ENCODE measurements at regions not wholly inside any gene's neighbourhood (a gene's known extent, or its start where the extent isn't known, plus 50 kb on each side); places are given as distances from the start of the nearest gene placed in this dataset.

GRCh38 chr3:148369381-148369780 lies 328.3 kb upstream of the AGTR1 start:
- Histone ChIP-seq H3K9me3 (ENCODE audit: control insufficient read depth, low read length) (no peaks in the 10 kb centered on the region), H3K36me3 (ENCODE audit: control insufficient read depth, insufficient read depth, low read length) (no peaks in the 10 kb centered on the region), H3K4me1 (ENCODE audit: control insufficient read depth, insufficient read depth, low read length) (no peaks in the 10 kb centered on the region), H3K27ac (ENCODE audit: low read depth, low read length) (no peak overlapping the region), H3K4me3 (ENCODE audit: low read length) (no peak overlapping the region), H3K27me3 (ENCODE audit: control insufficient read depth, insufficient read depth, low read length, poor library complexity, severe bottlenecking) (no peaks in the 10 kb centered on the region), H3K9ac (ENCODE audit: extremely low read depth, low read length, poor library complexity, severe bottlenecking) (no peak overlapping the region)
- no peaks in the 10 kb centered on the region for H3K9me3 Mint-ChIP-seq
- 100% methylated on average over 1 of the region's 2 CpGs; no CpG with 5 or more reads in 1 of the 2 experiments for WGBS, 2 experiments (ENCODE audit: insufficient coverage in 1 of 2, insufficient read length in 1 of 2)
- no peak for DNase-seq
- no peak overlapping the region for H3K27ac Mint-ChIP-seq
- H3K4me3 Mint-ChIP-seq = no peak overlapping the region
- no peaks in the 10 kb centered on the region for H3K36me3 Mint-ChIP-seq (ENCODE audit: low read depth)
- no peaks in the 10 kb centered on the region for H3K4me1 Mint-ChIP-seq
- TF ChIP-seq, protein P1, sequence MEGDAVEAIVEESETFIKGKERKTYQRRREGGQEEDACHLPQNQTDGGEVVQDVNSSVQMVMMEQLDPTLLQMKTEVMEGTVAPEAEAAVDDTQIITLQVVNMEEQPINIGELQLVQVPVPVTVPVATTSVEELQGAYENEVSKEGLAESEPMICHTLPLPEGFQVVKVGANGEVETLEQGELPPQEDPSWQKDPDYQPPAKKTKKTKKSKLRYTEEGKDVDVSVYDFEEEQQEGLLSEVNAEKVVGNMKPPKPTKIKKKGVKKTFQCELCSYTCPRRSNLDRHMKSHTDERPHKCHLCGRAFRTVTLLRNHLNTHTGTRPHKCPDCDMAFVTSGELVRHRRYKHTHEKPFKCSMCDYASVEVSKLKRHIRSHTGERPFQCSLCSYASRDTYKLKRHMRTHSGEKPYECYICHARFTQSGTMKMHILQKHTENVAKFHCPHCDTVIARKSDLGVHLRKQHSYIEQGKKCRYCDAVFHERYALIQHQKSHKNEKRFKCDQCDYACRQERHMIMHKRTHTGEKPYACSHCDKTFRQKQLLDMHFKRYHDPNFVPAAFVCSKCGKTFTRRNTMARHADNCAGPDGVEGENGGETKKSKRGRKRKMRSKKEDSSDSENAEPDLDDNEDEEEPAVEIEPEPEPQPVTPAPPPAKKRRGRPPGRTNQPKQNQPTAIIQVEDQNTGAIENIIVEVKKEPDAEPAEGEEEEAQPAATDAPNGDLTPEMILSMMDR (conservative IDR thresholded peaks at IDR 0.05) = no peak
- H3K27me3 Mint-ChIP-seq (ENCODE audit: insufficient read depth) = no peaks in the 10 kb centered on the region

- Mint-ChIP-seq H3K36me3 (ENCODE audit: low read depth) (no peaks in the 10 kb centered on the region), H3K9me3 (no peaks in the 10 kb centered on the region), H3K27ac (no peak overlapping the region), H3K27me3 (ENCODE audit: insufficient read depth) (no peaks in the 10 kb centered on the region), H3K4me1 (no peaks in the 10 kb centered on the region), H3K4me3 (no peak overlapping the region)
- Histone ChIP-seq H3K4me3 (ENCODE audit: low read length) (no peak overlapping the region), H3K9ac (ENCODE audit: extremely low read depth, low read length, poor library complexity, severe bottlenecking) (no peak overlapping the region), H3K36me3 (ENCODE audit: control insufficient read depth, insufficient read depth, low read length) (no peaks in the 10 kb centered on the region), H3K27me3 (ENCODE audit: control insufficient read depth, insufficient read depth, low read length, poor library complexity, severe bottlenecking) (no peaks in the 10 kb centered on the region), H3K27ac (ENCODE audit: low read depth, low read length) (no peak overlapping the region), H3K9me3 (ENCODE audit: control insufficient read depth, low read length) (no peaks in the 10 kb centered on the region), H3K4me1 (ENCODE audit: control insufficient read depth, insufficient read depth, low read length) (no peaks in the 10 kb centered on the region)
- TF ChIP-seq, protein P1 (conservative IDR thresholded peaks at IDR 0.05) = no peak
- WGBS, 2 experiments (ENCODE audit: insufficient coverage in 1 of 2, insufficient read length in 1 of 2) = 93% methylated on average over 2 of the region's 2 CpGs; no CpG with 5 or more reads in 1 of the 2 experiments
- peak; percentile 30 for DNase-seq
Observed at GRCh38 chr3:148372206-148372875, 325.4 kb upstream of the AGTR1 start.

GRCh38 chr3:148373961-148374360 lies 323.7 kb upstream of the AGTR1 start:
- TF ChIP-seq, protein P1 (conservative IDR thresholded peaks at IDR 0.05) = no peak
- no peak overlapping the region for H3K4me3 Mint-ChIP-seq
- no peak overlapping the region for H3K27ac Mint-ChIP-seq
- no peaks in the 10 kb centered on the region for H3K27me3 Mint-ChIP-seq (ENCODE audit: insufficient read depth)
- H3K9me3 Mint-ChIP-seq = no peaks in the 10 kb centered on the region
- Histone ChIP-seq H3K4me1 (ENCODE audit: control insufficient read depth, insufficient read depth, low read length) (no peaks in the 10 kb centered on the region), H3K27me3 (ENCODE audit: control insufficient read depth, insufficient read depth, low read length, poor library complexity, severe bottlenecking) (no peaks in the 10 kb centered on the region), H3K4me3 (ENCODE audit: low read length) (no peak overlapping the region), H3K9ac (ENCODE audit: extremely low read depth, low read length, poor library complexity, severe bottlenecking) (no peak overlapping the region), H3K36me3 (ENCODE audit: control insufficient read depth, insufficient read depth, low read length) (no peaks in the 10 kb centered on the region), H3K27ac (ENCODE audit: low read depth, low read length) (no peak overlapping the region), H3K9me3 (ENCODE audit: control insufficient read depth, low read length) (no peaks in the 10 kb centered on the region)
- no peaks in the 10 kb centered on the region for H3K36me3 Mint-ChIP-seq (ENCODE audit: low read depth)
- no peak for DNase-seq
- H3K4me1 Mint-ChIP-seq = no peaks in the 10 kb centered on the region
